Activated CD4-positive, alpha-beta T cell treated with anti-CD3 and anti-CD28 coated beads, Interleukin-2, amount 10 ng/mL, durations not matched to agents 24 days and 14 days (primary cell): ENCODE measurements at regions not wholly inside any gene's neighbourhood (a gene's known extent, or its start where the extent isn't known, plus 50 kb on each side); places are given as distances from the start of the nearest gene placed in this dataset.

Experiments
- DNase-seq: peaks from one replicate; pipeline ENCODE4 v3.0.0; 2022
- H3K27ac Mint-ChIP-seq: one replicate; pipeline ENCODE4 v1.8.0; 2022; ENCODE audit warnings: mild to moderate bottlenecking, mixed read lengths
- H3K27me3 Mint-ChIP-seq: one replicate; pipeline ENCODE4 v1.8.0; 2022; ENCODE audit warnings: mixed read lengths
- H3K36me3 Mint-ChIP-seq: one replicate; pipeline ENCODE4 v1.8.0; 2022; ENCODE audit warnings: low read depth, mild to moderate bottlenecking, mixed read lengths
- H3K4me1 Mint-ChIP-seq: one replicate; pipeline ENCODE4 v1.8.0; 2021; ENCODE audit warnings: mixed read lengths
- H3K4me3 Mint-ChIP-seq: one replicate; pipeline ENCODE4 v1.8.0; 2022; ENCODE audit warnings: mild to moderate bottlenecking, moderate library complexity, mixed read lengths
- H3K9me3 Mint-ChIP-seq: one replicate; pipeline ENCODE4 v1.8.0; 2021; ENCODE audit warnings: mixed read lengths
- intact Hi-C: fragments of 100-400 bp; cut with micrococcal nuclease; formaldehyde crosslinking; loops from one replicate; pipeline ENCODE4 v1.15.1; 2023

DNA sequence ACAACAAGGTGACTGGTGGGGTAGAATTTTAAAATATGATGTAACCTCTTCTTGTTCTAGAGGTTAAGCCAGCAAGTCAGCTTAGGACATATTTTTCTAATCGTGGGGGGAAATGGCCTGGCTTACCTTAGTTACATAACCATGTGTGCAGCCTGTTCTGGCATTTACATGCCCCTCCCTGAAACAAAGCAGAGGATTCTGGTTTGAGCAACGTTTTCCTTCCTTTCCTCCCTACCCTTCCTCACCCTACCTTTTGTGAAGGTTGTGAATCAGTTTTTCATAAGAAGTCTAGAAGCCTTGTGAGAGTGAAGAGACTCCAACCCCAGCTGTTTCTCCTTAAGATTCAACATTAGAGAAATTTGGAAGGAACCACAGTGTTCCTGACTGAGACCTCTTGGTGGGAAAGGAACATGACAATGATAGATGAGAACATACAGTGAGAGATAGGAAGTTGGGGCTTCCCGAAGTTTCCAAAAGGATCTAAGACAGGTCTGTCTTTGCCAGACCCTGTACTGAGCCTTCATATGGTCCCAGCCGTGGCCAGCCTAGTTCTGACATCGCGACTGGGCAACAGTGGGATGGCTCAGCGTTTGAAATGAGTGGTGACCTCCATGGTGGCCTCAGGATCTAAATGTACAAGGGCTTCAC lies 365.2 kb downstream of the SPATA31D1 start:
- DNase-seq, result no peak
- no peak overlapping the region for H3K4me3 Mint-ChIP-seq
- H3K4me1 Mint-ChIP-seq, result no peaks in the 10 kb centered on the region
- intact Hi-C loops, result no loop called here
- H3K9me3 Mint-ChIP-seq, result no peaks in the 10 kb centered on the region
- no peaks in the 10 kb centered on the region for H3K27me3 Mint-ChIP-seq
- no peaks in the 10 kb centered on the region for H3K36me3 Mint-ChIP-seq
- no peak overlapping the region for H3K27ac Mint-ChIP-seq

DNA sequence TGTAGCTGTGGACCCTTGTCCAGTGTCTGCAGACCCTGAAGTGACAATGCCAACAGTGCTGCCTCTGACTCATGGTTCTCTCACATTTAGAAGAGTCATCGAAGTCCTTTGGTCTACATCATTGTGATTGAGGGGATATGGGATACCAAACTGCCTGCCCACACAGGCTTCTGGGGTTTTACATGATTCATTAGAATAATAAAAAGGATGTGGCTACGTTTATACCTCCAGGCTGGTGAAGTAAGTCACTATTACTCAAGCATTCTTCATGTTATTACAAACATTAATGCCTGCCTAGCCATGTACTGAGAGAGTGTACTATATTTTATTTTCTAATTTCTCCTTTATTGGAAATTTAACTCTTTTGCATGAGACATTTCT lies 365.7 kb downstream of the SPATA31D1 start:
- Mint-ChIP-seq H3K27me3 (no peaks in the 10 kb centered on the region), H3K4me1 (no peaks in the 10 kb centered on the region), H3K36me3 (no peaks in the 10 kb centered on the region), H3K9me3 (no peaks in the 10 kb centered on the region), H3K27ac (no peak overlapping the region), H3K4me3 (no peak overlapping the region)
- no peak for DNase-seq
- intact Hi-C loops, result no loop called here

DNA sequence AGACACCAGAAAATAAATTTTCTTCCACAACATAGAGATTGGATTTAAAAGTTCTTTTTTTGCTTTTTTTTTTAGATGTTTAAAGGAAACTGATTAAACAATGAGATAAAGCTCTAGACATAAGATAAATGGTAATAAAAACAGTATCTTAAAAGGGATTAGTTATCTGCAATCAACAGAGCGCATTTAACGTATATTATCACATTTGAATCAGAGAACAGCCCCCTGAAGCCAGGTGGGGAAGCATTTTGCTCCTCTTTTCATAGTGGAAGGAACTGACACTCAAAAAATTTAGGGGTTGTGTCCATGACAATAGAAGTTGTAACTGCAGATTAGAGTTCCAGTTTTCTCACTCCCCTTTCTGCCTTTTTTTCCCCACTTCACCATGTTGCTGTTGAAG lies 367.6 kb downstream of the SPATA31D1 start:
- Mint-ChIP-seq H3K9me3 (no peaks in the 10 kb centered on the region), H3K36me3 (no peaks in the 10 kb centered on the region), H3K27ac (no peak overlapping the region), H3K27me3 (no peaks in the 10 kb centered on the region), H3K4me1 (no peaks in the 10 kb centered on the region), H3K4me3 (no peak overlapping the region)
- intact Hi-C loops, result no loop called here
- DNase-seq, result no peak

DNA sequence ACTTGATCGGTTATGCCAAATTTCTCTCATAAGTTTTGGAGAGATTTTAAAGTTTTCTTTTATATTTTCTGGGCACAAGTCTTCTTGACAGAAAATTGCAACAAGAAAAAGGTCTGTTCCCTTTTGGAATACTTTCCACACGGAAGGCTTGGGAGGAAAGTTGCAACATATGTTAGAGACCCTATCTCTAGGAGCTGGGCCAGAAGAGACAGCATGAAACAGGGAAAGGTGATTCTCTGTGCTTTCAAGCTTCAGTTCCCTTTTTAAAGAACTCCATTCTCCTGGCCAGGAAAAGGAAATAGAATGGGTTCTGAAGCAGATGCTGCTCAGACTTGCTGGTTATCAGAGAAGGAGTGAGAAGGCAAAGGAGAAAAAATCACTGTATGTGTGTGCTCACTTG lies 368.3 kb downstream of the SPATA31D1 start:
- H3K27me3 Mint-ChIP-seq, result no peaks in the 10 kb centered on the region
- H3K9me3 Mint-ChIP-seq, result no peaks in the 10 kb centered on the region
- H3K27ac Mint-ChIP-seq, result no peak overlapping the region
- H3K4me3 Mint-ChIP-seq, result no peak overlapping the region
- H3K36me3 Mint-ChIP-seq, result no peaks in the 10 kb centered on the region
- H3K4me1 Mint-ChIP-seq, result no peaks in the 10 kb centered on the region
- intact Hi-C loops, result no loop called here
- DNase-seq, result no peak

DNA sequence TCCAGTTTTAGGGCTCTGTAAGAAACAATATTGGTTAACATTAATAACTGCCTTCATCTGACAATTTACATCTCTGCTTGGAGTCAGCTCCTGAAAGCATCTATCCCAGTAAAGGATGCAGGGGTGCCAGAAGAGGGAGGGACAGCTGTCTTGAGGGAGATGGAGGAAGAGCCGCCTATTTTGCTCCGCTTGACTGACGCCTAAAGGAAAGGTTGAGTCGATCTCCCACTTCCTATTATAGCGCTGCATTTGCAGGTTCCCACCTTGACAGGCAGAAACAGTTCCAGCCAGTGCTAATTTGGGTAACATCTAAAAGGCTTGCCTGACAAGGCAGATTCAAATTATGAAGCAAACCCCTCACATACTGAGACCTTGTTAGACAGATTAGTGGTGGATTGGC lies 374.6 kb downstream of the SPATA31D1 start:
- DNase-seq, result no peak
- Mint-ChIP-seq H3K4me1 (no peaks in the 10 kb centered on the region), H3K27me3 (no peaks in the 10 kb centered on the region), H3K4me3 (no peak overlapping the region), H3K36me3 (no peaks in the 10 kb centered on the region), H3K9me3 (no peaks in the 10 kb centered on the region), H3K27ac (no peak overlapping the region)
- intact Hi-C loops, result no loop called here

DNA sequence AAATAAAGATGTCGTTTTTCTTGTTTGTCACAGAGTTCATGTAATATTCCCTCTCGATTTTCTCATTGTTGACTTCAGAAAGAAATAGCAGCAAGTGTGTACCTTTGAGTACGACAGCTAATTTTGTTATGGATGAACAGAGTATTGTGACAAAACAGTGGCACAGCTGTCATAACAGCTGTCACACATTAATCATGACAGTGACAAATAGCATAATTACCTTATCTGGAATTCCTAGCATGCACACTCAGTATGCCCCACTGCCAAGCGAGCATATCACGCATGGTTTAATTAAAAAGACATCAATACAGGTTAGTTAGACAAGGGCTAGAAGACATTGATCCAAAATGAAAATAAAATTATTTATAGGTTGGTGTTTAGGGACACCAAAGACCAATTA lies 375.1 kb downstream of the SPATA31D1 start:
- Mint-ChIP-seq H3K9me3 (no peaks in the 10 kb centered on the region), H3K4me1 (no peaks in the 10 kb centered on the region), H3K27me3 (no peaks in the 10 kb centered on the region), H3K36me3 (no peaks in the 10 kb centered on the region), H3K27ac (no peak overlapping the region), H3K4me3 (no peak overlapping the region)
- intact Hi-C loops, result no loop called here
- no peak for DNase-seq

DNA sequence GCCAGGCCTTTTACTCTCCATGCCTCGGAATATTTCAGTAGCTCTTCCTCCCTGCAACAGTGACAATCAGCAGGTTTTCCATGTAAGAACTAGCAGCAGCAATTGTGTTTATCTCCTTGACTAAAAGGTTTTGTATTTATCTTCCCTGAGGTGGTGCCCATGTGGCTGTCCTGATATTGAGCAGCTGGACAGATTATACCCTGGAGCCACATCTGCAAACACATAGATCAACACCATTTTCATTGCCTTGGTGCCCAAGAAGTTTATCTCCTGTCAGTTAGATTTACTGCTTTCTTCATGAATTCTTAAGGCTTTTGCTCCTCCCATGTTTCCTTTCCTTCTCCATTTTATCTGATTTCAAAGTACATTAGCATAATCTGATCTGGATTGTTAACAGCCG lies 378.4 kb downstream of the SPATA31D1 start:
- Mint-ChIP-seq H3K36me3 (no peaks in the 10 kb centered on the region), H3K9me3 (peaks cover 4% of the 10 kb centered on the region), H3K4me1 (no peaks in the 10 kb centered on the region), H3K27ac (no peak overlapping the region), H3K4me3 (no peak overlapping the region), H3K27me3 (no peaks in the 10 kb centered on the region)
- no peak for DNase-seq
- intact Hi-C loops, result no loop called here

DNA sequence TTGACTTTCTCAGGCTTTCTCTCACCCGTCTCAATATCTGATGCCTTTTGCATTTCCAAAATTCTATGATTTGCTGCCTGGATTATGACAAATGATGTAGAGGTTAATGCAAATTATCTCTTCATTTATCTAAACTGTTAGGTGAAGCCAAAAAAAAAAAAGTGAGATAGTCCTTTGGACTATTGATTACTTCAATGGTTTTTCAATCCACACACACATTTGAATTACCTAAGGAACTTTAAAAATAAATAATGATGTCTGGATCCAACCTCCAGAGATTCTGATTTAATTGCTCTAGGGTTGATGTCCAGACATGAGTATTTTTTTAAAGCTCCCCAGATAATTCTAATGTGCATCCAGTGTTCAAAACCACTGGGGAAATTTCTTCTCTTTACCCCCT lies 379.4 kb downstream of the SPATA31D1 start:
- no peak overlapping the region for H3K4me3 Mint-ChIP-seq
- no peaks in the 10 kb centered on the region for H3K27me3 Mint-ChIP-seq
- DNase-seq, result no peak
- H3K9me3 Mint-ChIP-seq, result peaks cover 4% of the 10 kb centered on the region
- no peak overlapping the region for H3K27ac Mint-ChIP-seq
- H3K36me3 Mint-ChIP-seq, result no peaks in the 10 kb centered on the region
- intact Hi-C loops, result no loop called here
- H3K4me1 Mint-ChIP-seq, result no peaks in the 10 kb centered on the region

DNA sequence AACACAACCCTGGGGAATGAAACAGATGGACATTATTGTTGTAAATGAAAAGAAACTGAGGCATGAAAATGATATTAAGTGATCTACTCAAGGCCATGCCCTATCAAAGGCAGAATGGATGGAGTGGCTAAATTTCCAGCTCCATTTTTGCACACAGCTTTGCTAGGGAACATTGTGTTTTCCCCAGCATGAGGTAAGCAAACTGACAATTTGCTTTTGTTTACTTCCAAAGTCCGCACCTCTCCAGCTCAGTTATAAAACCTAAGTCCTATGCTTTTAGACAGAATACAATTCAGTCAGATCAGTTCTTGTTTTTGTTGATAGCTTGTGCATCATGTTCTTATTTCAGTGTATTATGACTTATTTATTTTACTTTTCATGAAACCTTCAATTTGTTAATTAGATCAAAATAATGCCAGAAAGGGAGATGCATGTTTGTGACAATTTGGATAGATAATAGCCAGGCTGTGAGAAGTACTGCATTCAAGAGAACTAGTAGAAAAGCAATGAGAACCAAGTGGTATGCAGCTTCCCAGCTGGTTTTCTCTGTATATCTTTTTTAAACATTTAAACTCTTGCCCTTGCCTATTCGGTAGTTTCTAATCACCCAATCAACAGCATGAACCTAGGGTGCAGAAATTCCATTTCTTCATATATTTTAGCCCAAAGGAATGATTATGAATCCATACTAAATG lies 380.8 kb downstream of the SPATA31D1 start:
- Mint-ChIP-seq H3K4me3 (no peak overlapping the region), H3K9me3 (peaks cover 4% of the 10 kb centered on the region), H3K36me3 (no peaks in the 10 kb centered on the region), H3K27me3 (no peaks in the 10 kb centered on the region), H3K4me1 (no peaks in the 10 kb centered on the region), H3K27ac (no peak overlapping the region)
- DNase-seq, result no peak
- intact Hi-C loops, result no loop called here

DNA sequence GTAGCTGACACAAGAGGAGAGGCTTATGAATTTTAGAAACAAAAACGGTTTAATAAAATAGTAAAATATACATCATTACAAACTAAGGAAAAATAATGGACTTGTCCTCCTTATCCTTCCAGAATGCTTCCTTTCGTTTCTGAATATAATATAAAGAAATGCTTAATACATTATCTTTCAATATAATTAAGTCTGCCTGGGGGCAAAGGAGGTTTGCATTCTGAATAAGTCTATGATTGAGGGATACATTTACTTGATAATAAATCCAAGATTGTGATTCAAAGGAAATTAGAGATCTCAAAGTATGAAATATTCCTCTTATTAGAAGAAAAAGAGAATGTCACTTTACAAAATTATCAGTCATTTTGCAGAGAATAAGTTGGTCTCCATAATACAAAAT lies 386.5 kb downstream of the SPATA31D1 start:
- H3K4me3 Mint-ChIP-seq, result no peak overlapping the region
- H3K36me3 Mint-ChIP-seq, result no peaks in the 10 kb centered on the region
- no peak for DNase-seq
- H3K4me1 Mint-ChIP-seq, result no peaks in the 10 kb centered on the region
- H3K27ac Mint-ChIP-seq, result no peak overlapping the region
- no peaks in the 10 kb centered on the region for H3K27me3 Mint-ChIP-seq
- intact Hi-C loops, result no loop called here
- peaks cover 4% of the 10 kb centered on the region for H3K9me3 Mint-ChIP-seq

DNA sequence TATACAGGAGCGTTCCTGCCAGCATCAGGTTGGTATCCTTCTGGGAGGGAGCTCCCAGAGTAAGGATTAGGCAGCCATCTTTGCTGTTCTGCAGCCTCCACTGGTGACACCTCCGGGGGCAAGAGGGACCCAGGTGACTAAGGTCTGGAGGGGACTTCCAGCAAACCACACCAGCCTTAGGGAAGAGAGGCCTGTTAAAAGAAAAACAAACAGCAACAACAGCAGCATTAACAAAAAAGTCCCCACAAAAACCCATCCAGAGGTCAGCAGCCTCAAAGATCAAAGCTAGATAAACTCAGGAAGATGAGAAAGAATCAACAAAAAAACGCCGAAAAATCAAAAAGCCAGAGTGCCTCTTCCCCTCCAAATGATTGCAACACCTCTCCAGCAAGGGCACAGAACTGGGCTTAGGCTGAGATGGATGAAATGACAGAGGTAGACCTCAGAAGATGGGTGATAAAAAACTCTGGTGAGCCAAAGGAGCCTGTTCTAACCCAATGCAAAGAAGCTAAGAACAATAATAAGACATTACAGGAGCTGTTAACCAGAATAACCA lies 388.2 kb downstream of the SPATA31D1 start:
- H3K27me3 Mint-ChIP-seq, result no peaks in the 10 kb centered on the region
- no peak overlapping the region for H3K27ac Mint-ChIP-seq
- H3K36me3 Mint-ChIP-seq, result no peaks in the 10 kb centered on the region
- H3K9me3 Mint-ChIP-seq, result no peaks in the 10 kb centered on the region
- H3K4me3 Mint-ChIP-seq, result no peak overlapping the region
- no peaks in the 10 kb centered on the region for H3K4me1 Mint-ChIP-seq
- DNase-seq, result no peak
- intact Hi-C loops, result no loop called here

DNA sequence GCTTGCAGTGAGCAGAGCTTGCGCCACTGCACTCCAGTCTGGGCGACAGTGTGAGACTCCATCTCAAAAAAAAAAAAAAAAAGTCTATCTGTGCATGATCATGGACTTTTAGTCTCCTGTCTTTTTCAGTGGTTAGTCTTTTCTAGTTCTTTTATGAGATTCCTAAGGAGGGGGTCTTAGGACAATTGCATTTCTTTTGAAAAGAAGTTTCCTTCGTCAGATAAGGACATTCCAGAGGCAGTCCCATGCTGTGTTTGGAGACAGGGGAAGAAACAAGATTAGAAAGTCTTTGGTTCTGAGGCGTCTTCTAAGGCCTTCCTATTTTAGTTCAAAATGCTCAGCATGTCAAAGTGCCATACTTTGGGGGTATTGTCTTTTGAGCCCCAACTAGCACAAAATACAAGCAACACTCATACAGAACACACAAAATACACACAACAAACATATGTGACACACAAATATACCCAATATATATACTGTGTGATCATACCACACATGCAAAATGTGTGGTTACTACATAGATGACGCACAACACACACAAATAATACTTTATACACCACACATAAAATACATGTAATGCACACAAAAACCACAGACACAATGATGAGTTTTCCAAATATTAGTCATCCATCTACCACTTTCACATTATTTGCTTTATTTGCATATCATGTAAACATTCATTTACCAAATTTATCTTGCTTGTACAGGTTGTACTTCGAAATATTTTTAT lies 394.5 kb downstream of the SPATA31D1 start:
- no peaks in the 10 kb centered on the region for H3K27me3 Mint-ChIP-seq

DNA sequence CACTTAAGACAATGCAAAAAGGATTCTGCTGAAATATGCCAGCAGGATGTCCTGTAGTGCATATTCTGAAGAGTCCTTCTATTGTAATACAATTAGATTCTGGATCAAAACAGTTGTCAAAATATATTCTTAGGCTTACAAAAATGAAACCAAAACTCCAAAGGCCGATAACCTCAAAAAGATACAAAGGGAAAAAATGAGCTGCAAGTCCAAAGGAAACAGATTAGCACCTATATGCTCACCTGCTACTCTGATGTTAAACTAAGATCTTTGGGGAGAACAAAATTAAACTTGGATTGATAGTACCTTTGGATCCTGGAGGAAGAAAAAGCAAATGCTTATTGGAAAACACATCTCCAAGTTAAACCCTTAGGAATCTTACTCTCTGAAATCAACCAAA lies 397.1 kb downstream of the SPATA31D1 start:
- H3K4me1 Mint-ChIP-seq, result no peaks in the 10 kb centered on the region
- H3K27me3 Mint-ChIP-seq, result no peaks in the 10 kb centered on the region
- DNase-seq, result no peak
- H3K4me3 Mint-ChIP-seq, result no peak overlapping the region
- H3K36me3 Mint-ChIP-seq, result no peaks in the 10 kb centered on the region
- H3K9me3 Mint-ChIP-seq, result peaks cover 14% of the 10 kb centered on the region
- intact Hi-C loops, result no loop called here
- H3K27ac Mint-ChIP-seq, result no peak overlapping the region

More for the DNA sequence above, 394.5 kb downstream of the SPATA31D1 start:
- Mint-ChIP-seq H3K9me3 (peaks cover 8% of the 10 kb centered on the region), H3K27ac (no peak overlapping the region), H3K36me3 (no peaks in the 10 kb centered on the region), H3K4me3 (no peak overlapping the region), H3K4me1 (no peaks in the 10 kb centered on the region)
- no peak for DNase-seq
- intact Hi-C loops, result no loop called here

DNA sequence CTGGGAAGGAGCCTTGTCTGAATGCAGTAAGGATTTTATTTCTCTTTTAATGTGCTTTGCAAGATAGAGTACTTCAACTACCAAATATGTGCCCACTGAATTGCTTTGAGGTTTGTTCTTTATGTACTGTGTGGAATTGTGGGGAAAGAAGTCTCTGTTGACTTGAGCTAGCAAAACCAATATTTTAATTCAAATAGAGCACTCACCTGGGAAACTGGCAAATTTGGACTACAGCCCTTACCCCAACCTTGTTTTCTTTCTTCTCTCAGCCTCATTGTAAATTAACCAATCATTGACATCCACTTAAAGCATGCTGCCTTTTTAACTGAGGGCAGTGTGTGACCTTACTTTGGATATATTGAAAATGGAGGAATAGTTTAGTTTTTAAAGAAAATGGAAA lies 409.0 kb downstream of the SPATA31D1 start:
- no peak for DNase-seq
- H3K27me3 Mint-ChIP-seq, result no peaks in the 10 kb centered on the region
- H3K4me1 Mint-ChIP-seq, result no peaks in the 10 kb centered on the region
- intact Hi-C loops, result no loop called here
- no peak overlapping the region for H3K4me3 Mint-ChIP-seq
- H3K36me3 Mint-ChIP-seq, result no peaks in the 10 kb centered on the region
- H3K27ac Mint-ChIP-seq, result no peak overlapping the region
- H3K9me3 Mint-ChIP-seq, result no peaks in the 10 kb centered on the region
